ENCODE measurements at regions not wholly inside any gene's neighbourhood (a gene's known extent, or its start where the extent isn't known, plus 50 kb on each side); places are given as distances from the start of the nearest gene placed in this dataset.

DNA sequence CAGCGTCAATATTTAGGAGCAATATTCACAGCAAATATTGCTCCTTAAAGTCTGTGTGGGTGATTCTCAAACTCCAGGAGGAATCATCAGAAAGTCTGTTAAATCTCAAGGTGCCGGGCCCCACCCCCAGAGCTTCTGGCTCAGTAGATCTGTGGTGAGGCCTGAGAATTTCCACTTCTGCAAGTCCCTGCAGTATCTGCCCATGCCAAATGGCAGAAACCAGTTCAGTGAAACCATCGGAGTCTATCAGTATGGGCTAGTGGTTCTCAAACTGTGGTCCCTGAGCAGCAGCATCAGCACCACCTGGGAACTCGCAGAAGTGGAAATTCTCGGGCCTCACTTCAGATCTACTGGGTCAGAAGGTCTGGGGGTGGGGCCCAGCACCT lies 202.9 kb downstream of the SLC4A3 start:
- H3K4me3 ChIP-seq (ENCODE audit: low read depth, low read length): no peak overlapping the region
- TF ChIP-seq, protein P1, sequence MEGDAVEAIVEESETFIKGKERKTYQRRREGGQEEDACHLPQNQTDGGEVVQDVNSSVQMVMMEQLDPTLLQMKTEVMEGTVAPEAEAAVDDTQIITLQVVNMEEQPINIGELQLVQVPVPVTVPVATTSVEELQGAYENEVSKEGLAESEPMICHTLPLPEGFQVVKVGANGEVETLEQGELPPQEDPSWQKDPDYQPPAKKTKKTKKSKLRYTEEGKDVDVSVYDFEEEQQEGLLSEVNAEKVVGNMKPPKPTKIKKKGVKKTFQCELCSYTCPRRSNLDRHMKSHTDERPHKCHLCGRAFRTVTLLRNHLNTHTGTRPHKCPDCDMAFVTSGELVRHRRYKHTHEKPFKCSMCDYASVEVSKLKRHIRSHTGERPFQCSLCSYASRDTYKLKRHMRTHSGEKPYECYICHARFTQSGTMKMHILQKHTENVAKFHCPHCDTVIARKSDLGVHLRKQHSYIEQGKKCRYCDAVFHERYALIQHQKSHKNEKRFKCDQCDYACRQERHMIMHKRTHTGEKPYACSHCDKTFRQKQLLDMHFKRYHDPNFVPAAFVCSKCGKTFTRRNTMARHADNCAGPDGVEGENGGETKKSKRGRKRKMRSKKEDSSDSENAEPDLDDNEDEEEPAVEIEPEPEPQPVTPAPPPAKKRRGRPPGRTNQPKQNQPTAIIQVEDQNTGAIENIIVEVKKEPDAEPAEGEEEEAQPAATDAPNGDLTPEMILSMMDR (IDR thresholded peaks at IDR 0.05; ENCODE audit: low read depth, low read length, missing control alignments): no peak
- no peak for DNase-seq (ENCODE audit: low read depth)

DNA sequence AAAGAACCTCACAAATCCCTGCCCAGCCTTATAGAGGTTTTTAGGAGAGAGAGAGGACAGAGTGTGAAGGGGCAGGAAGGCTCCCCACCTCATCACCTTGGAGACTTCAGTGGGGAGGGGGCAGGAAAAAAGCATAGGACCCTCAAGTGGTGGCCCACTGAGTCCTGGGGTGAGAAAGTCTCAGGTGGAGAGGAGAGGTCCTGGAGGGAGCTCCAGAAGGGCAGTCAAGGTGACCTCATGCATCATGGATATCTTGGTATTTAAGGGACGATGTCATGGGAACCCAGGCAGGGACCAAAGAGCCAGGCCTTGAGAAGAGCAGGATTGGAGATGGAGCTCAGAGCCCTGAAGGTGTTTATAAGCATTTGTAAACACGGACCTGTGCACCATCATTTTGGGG lies 204.5 kb downstream of the SLC4A3 start:
- TF ChIP-seq, protein P1 (IDR thresholded peaks at IDR 0.05; ENCODE audit: low read depth, low read length, missing control alignments): no peak
- DNase-seq (ENCODE audit: low read depth): no peak

DNA sequence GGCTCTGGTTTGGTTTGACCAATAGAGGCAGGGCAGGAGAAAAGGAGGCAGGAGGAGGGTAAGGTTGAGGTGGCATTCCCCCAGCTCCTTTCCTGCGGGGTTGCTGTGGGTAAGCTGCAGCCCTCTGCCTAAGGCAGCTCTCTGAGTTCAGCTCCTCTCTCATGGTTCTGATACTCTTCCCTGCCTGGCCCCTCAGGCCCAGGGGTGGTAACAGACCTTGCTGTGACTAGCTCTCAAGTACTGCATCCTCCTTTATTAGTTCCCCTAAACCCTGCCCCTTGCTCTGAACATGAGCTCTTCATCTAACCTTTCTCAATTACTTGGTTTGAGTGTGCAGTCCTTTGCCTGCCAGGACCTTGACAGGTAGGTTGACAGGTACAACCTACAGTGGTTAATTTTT lies 205.5 kb downstream of the SLC4A3 start:
- no peak overlapping the region for H3K4me3 ChIP-seq (ENCODE audit: low read depth, low read length)
- no peak for DNase-seq (ENCODE audit: low read depth)
- TF ChIP-seq, protein P1 (IDR thresholded peaks at IDR 0.05; ENCODE audit: low read depth, low read length, missing control alignments): no peak

More for the DNA sequence above, 204.5 kb downstream of the SLC4A3 start:
- H3K4me3 ChIP-seq (ENCODE audit: low read depth, low read length): no peak overlapping the region

DNA sequence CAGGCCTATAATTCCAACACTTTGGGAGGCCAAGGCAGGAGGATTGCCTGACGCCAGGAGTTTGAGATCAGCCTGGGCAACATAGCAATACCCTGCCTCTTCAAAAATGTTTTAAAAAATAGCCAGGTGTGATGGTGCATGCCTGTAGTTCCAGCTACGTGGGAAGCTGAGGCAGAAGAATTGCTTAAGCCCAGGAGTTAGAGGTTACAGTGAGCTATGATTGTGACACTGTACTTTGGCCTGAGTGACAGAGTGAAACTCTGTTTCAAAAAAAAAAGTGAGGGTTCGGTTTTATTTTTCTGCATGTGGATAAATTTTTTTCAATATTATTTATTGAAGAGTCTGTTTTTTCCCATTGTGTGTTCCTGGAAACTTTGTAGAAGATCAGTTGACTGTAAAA lies 208.1 kb downstream of the SLC4A3 start:
- no peak overlapping the region for H3K4me3 ChIP-seq (ENCODE audit: low read depth, low read length)
- DNase-seq (ENCODE audit: low read depth): no peak
- TF ChIP-seq, protein P1 (IDR thresholded peaks at IDR 0.05; ENCODE audit: low read depth, low read length, missing control alignments): no peak

DNA sequence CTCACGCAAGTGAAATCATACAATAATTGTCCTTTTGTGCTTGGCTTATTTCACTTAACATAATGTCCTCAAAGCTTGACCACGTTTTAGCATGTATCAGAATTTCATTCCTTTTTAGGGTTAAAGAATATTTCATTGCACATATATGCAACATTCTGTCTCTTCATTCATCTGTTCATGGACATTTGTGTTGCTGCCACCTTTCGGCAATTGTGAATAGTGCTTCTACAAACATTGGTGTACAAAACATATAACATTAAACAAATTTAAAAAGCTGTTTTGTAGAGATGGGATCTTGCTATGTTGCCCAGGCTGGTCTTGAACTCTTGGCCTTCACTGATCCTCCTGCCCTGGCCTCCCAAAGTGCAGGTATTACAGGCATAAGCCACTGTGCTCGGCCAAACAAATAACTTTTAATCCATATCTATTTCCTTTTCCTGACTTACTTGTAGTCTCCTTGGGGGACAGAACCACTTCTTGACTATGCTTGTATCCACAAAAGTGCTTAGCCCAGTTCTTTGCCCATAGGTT lies 209.3 kb downstream of the SLC4A3 start:
- TF ChIP-seq, protein P1 (IDR thresholded peaks at IDR 0.05; ENCODE audit: low read depth, low read length, missing control alignments): peak; percentile 28
- no peak for DNase-seq (ENCODE audit: low read depth)
- H3K4me3 ChIP-seq (ENCODE audit: low read depth, low read length): no peak overlapping the region

- TF ChIP-seq, protein P1 (IDR thresholded peaks at IDR 0.05; ENCODE audit: low read depth, low read length, missing control alignments): no peak
- no peak overlapping the region for H3K4me3 ChIP-seq (ENCODE audit: low read depth, low read length)
- peak; percentile 39 for DNase-seq (ENCODE audit: low read depth)
Observed at GRCh38 chr2:219844401-219845091, 217.1 kb downstream of the SLC4A3 start.

DNA sequence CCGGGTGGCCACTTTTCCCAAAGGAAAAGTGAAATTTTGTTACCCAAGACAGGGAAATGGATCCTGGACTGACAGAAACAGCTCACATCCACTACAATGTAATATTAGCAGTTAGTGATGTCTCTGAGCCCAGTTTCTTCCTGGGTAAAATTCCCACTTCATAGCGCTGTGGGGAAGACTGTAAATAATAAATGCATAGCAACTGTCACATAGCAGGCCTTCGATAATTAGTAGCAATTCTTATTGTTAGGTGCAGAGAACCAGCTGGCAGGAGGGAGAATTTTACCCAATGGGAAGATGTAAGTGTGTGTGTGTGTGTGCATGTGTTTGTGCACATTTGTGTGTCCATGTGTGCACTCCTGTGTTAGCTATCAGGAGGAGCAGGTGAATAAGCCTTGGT lies 221.5 kb downstream of the SLC4A3 start:
- no peak overlapping the region for H3K4me3 ChIP-seq (ENCODE audit: low read depth, low read length)
- TF ChIP-seq, protein P1 (IDR thresholded peaks at IDR 0.05; ENCODE audit: low read depth, low read length, missing control alignments): no peak
- DNase-seq (ENCODE audit: low read depth): no peak
